Tibial artery (tissue), 4 donors: ENCODE measurements at regions not wholly inside any gene's neighbourhood (a gene's known extent, or its start where the extent isn't known, plus 50 kb on each side); places are given as distances from the start of the nearest gene placed in this dataset.

Experiments used
- DNase-seq, 2 donors: peaks; one replicate each; pipeline ENCODE4 v3.0.0-alpha.2; 2019
- H3K27ac ChIP-seq, 2 donors: fragments of 200-600 bp; sonication (generic) in 1 of 2; 1 replicate in 1 of 2; 2 replicates in 1 of 2; pipeline ENCODE4 v1.5.1; 2018 to 2019; ENCODE audit warnings: mild to moderate bottlenecking in 1 of 2
- H3K27me3 ChIP-seq, 2 donors: fragments of 200-600 bp; sonication (generic) in 1 of 2; one replicate each; pipeline versions ENCODE4 v1.5.1 to v1.6.0; 2016 to 2019
- H3K36me3 ChIP-seq, 3 donors: fragments of 200-600 bp; sonication (generic) in 2 of 3; one replicate each; pipeline ENCODE4 v1.5.1; 2016 to 2019; ENCODE audit warnings: mild to moderate bottlenecking in 2 of 3
- H3K4me1 ChIP-seq, 4 donors: fragments of 200-600 bp; sonication (generic) in 2 of 4; 1 replicate in 3 of 4; 2 replicates in 1 of 4; pipeline ENCODE4 v1.5.1; 2016 to 2019
- H3K4me3 ChIP-seq, 2 donors: fragments of 200-600 bp; sonication (generic) in 1 of 2; 1 replicate in 1 of 2; 2 replicates in 1 of 2; pipeline ENCODE4 v1.5.1; 2018 to 2019; ENCODE audit warnings: mild to moderate bottlenecking in 2 of 2
- H3K9me3 ChIP-seq, 3 donors: fragments of 200-600 bp; sonication (generic) in 1 of 3; one replicate each; pipeline ENCODE4 v1.5.1; 2016 to 2019
- intact Hi-C: fragments of 100-400 bp; cut with DNase I; formaldehyde crosslinking; loops from one replicate; pipeline ENCODE4 v1.15.0; 2023; ENCODE audit warnings: low total_unique reads
- TF ChIP-seq, protein P1 (sequence below), 2 experiments: fragments of 200-600 bp in 1 of 2; fragments of 450-650 bp in 1 of 2; IDR thresholded peaks; one replicate each; pipeline ENCODE4 v1.5.1; 2017 to 2019; ENCODE audit warnings: antibody characterized with exemption in 2 of 2, mild to moderate bottlenecking in 1 of 2, moderate library complexity in 1 of 2

DNA sequence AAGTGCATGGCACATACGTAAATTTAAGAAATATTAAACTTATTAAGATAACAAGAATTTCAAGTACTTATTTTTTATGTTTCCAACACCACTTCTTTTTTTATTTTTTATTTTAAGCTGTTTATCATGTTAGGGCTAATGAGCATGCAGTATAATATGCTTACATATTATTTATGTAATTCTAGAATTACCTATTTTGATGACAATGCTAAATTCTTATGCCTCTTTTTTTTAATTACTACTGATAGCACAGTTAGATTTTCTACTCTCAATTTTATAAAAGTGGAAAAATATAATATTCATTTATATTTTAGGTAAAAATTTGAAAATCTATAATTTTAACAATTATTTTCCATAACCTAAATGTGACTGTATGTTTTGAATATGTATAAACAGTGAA, 713.0 kb downstream of the MRPL39 start:
- Histone ChIP-seq H3K36me3 (no peaks in the 10 kb centered on the region), H3K4me1 (no peaks in the 10 kb centered on the region), H3K27ac (no peak overlapping the region), H3K27me3 (no peaks in the 10 kb centered on the region), H3K4me3 (no peak overlapping the region), H3K9me3 (no peaks in the 10 kb centered on the region)
- no peak for DNase-seq
- intact Hi-C loops = no loop called here
- TF ChIP-seq, protein P1, sequence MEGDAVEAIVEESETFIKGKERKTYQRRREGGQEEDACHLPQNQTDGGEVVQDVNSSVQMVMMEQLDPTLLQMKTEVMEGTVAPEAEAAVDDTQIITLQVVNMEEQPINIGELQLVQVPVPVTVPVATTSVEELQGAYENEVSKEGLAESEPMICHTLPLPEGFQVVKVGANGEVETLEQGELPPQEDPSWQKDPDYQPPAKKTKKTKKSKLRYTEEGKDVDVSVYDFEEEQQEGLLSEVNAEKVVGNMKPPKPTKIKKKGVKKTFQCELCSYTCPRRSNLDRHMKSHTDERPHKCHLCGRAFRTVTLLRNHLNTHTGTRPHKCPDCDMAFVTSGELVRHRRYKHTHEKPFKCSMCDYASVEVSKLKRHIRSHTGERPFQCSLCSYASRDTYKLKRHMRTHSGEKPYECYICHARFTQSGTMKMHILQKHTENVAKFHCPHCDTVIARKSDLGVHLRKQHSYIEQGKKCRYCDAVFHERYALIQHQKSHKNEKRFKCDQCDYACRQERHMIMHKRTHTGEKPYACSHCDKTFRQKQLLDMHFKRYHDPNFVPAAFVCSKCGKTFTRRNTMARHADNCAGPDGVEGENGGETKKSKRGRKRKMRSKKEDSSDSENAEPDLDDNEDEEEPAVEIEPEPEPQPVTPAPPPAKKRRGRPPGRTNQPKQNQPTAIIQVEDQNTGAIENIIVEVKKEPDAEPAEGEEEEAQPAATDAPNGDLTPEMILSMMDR (IDR thresholded peaks at IDR 0.05) = no peak

- no peak for DNase-seq
- Histone ChIP-seq H3K36me3 (no peaks in the 10 kb centered on the region), H3K9me3 (no peaks in the 10 kb centered on the region), H3K27ac (no peak overlapping the region), H3K27me3 (no peaks in the 10 kb centered on the region), H3K4me1 (no peaks in the 10 kb centered on the region), H3K4me3 (no peak overlapping the region)
- intact Hi-C loops = no loop called here
- TF ChIP-seq, protein P1 (IDR thresholded peaks at IDR 0.05) = no peak
Measured at GRCh38 chr21:24890021-24890420, 717.3 kb downstream of the MRPL39 start.

DNA sequence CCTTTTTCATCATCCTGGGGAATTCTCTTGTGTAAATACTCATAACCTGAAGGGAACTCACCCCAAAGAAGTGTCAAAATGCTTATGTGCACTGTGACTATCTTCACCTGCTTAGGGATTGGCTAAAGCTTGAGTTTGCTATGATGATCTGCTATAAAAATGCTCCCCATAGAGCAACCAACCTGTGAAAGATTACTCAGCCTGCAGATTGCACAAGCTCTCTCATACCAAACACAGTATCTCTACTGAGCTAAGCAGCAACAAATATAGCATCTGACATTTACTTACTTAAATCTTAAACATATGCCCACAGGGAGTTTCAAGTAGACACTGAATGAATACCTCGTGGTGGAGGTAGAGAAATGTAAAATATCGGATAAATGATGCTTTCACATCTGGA, 725.8 kb downstream of the MRPL39 start:
- Histone ChIP-seq H3K4me1 (no peaks in the 10 kb centered on the region), H3K9me3 (no peaks in the 10 kb centered on the region), H3K4me3 (no peak overlapping the region), H3K36me3 (no peaks in the 10 kb centered on the region), H3K27ac (no peak overlapping the region), H3K27me3 (no peaks in the 10 kb centered on the region)
- TF ChIP-seq, protein P1 (IDR thresholded peaks at IDR 0.05) = no peak
- intact Hi-C loops = no loop called here
- no peak for DNase-seq

- H3K9me3 ChIP-seq = peaks cover 0 to 7% (median 3%) of the 10 kb centered on the region in 3 donors
- no peaks in the 10 kb centered on the region for H3K36me3 ChIP-seq
- intact Hi-C loops = no loop called here
- no peaks in the 10 kb centered on the region for H3K27me3 ChIP-seq
- no peak overlapping the region for H3K27ac ChIP-seq
- H3K4me3 ChIP-seq = no peak overlapping the region
- TF ChIP-seq, protein P1 (IDR thresholded peaks at IDR 0.05) = no peak
- H3K4me1 ChIP-seq = no peaks in the 10 kb centered on the region
- DNase-seq = no peak
Measured at GRCh38 chr21:24870633-24871032, 736.6 kb downstream of the MRPL39 start.

- H3K27ac ChIP-seq = no peak overlapping the region
- H3K27me3 ChIP-seq = no peaks in the 10 kb centered on the region
- H3K36me3 ChIP-seq = no peaks in the 10 kb centered on the region
- H3K9me3 ChIP-seq = peaks cover 0 to 7% (median 3%) of the 10 kb centered on the region in 3 donors
- intact Hi-C loops = no loop called here
- TF ChIP-seq, protein P1 (IDR thresholded peaks at IDR 0.05) = no peak
- H3K4me1 ChIP-seq = no peaks in the 10 kb centered on the region
- no peak for DNase-seq
- no peak overlapping the region for H3K4me3 ChIP-seq
Measured at GRCh38 chr21:24869862-24870261, 737.4 kb downstream of the MRPL39 start.

DNA sequence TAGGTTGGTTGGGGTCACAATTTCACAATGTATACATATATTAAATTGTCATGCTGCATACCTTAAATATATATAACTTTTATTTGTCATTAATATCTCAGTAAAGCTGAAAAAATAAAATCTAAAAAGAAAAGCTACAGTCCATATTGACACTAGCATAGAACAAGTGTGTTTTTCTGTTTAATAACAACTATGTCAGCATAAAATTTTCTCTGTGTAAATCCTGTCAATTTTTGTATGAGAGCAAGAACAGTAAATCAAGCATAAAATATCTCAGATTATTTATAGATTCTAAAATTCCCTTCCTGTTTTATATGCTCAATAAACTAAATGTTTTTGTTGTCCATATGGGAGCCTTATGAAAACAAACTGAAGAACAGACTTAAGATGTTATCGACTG, 739.2 kb downstream of the MRPL39 start:
- Histone ChIP-seq H3K27ac (no peak overlapping the region), H3K27me3 (no peaks in the 10 kb centered on the region), H3K36me3 (no peaks in the 10 kb centered on the region), H3K9me3 (peaks cover 0 to 7% (median 3%) of the 10 kb centered on the region in 3 donors), H3K4me3 (no peak overlapping the region), H3K4me1 (no peaks in the 10 kb centered on the region)
- DNase-seq = no peak
- TF ChIP-seq, protein P1 (IDR thresholded peaks at IDR 0.05) = no peak
- intact Hi-C loops = no loop called here
